Lung (tissue), 9 donors: ENCODE measurements at regions not wholly inside any gene's neighbourhood (a gene's known extent, or its start where the extent isn't known, plus 50 kb on each side); places are given as distances from the start of the nearest gene placed in this dataset.
"Not testable (repeated sequence)": the region's sequence is repeated elsewhere in the genome, so short reads cannot be mapped to it uniquely, and the experiment has no call there.

Experiments
- ATAC-seq: fragments of 200-7000 bp; cut with Tn5 transposase; one replicate; pipeline ENCODE4 v1.9.1; 2020; ENCODE audit warnings: moderate number of reproducible peaks; ENCODE audit not compliant: insufficient read depth, low FRiP score
- DNase-seq, 3 donors: peaks; one replicate each; pipeline ENCODE4 v3.0.0-alpha.2; 2013 to 2017
- H3K27ac ChIP-seq, 2 donors: one replicate each; pipeline ENCODE4 v1.5.1; 2013; ENCODE audit warnings: mild to moderate bottlenecking in 2 of 2, moderate library complexity in 2 of 2, control low read depth in 1 of 2, inconsistent platforms in 1 of 2, low read depth in 1 of 2, low read length in 1 of 2
- H3K27me3 ChIP-seq, 3 donors: one replicate each; pipeline ENCODE4 v1.5.1; 2013; ENCODE audit warnings: low read length in 2 of 3; ENCODE audit not compliant: control insufficient read depth in 3 of 3, insufficient read depth in 3 of 3
- H3K36me3 ChIP-seq, 4 donors: one replicate each; pipeline ENCODE4 v1.5.1; 2013; ENCODE audit warnings: low read length in 4 of 4, mild to moderate bottlenecking in 1 of 4, moderate library complexity in 1 of 4; ENCODE audit not compliant: control insufficient read depth in 4 of 4, insufficient read depth in 4 of 4
- H3K4me1 ChIP-seq, 5 donors: one replicate each; pipeline ENCODE4 v1.5.1; 2013; ENCODE audit warnings: low read length in 5 of 5, mild to moderate bottlenecking in 2 of 5, moderate library complexity in 1 of 5; ENCODE audit not compliant: control insufficient read depth in 5 of 5, insufficient read depth in 5 of 5
- H3K4me3 ChIP-seq: one replicate; pipeline ENCODE4 v1.5.1; 2013; ENCODE audit warnings: mild to moderate bottlenecking, control low read depth, moderate library complexity
- H3K9ac ChIP-seq, 2 donors: one replicate each; pipeline ENCODE4 v1.5.1; 2013; ENCODE audit warnings: low read length in 2 of 2, control low read depth in 1 of 2; ENCODE audit not compliant: insufficient read depth in 1 of 2
- H3K9me3 ChIP-seq, 4 donors: one replicate each; pipeline ENCODE4 v1.5.1; 2013; ENCODE audit warnings: low read length in 3 of 4, mild to moderate bottlenecking in 1 of 4, moderate library complexity in 1 of 4; ENCODE audit not compliant: control insufficient read depth in 4 of 4, insufficient read depth in 3 of 4
- WGBS, 2 donors: extraction: QIAGEN DNeasy Blood & Tissue Kit; methylation state at CpG; one replicate each; pipeline ENCODE4 v1.1.7; 2013; 5-methylcytosine and 5-hydroxymethylcytosine counted together
- donor health status: Bipolar disorder and iron deficiency.
- donor health status: healthy.
- donor health status: DM: yes; HTN: yes; CAD: no.

- 80 to 94% methylated on average over 3 of the region's 3 CpGs for WGBS, 2 donors
Measured at GRCh38 chr5:71398859-71399258, 56.6 kb upstream of the BDP1 start.

GRCh38 chr5:71399443-71399842, 56.0 kb upstream of the BDP1 start:
- DNase-seq, result peak; percentile 14 to 66 (median 65)
- not testable (repeated sequence) for ATAC-seq, H3K36me3 ChIP-seq, H3K27ac ChIP-seq, H3K9ac ChIP-seq, H3K4me1 ChIP-seq, H3K4me3 ChIP-seq, H3K9me3 ChIP-seq, H3K27me3 ChIP-seq
- WGBS, 2 donors, result 45 to 75% methylated on average over 3 of the region's 3 CpGs

More at GRCh38 chr5:71398859-71399258, 56.6 kb upstream of the BDP1 start:
- not testable (repeated sequence) for H3K27ac ChIP-seq, H3K4me3 ChIP-seq, H3K9ac ChIP-seq, H3K9me3 ChIP-seq, DNase-seq, H3K36me3 ChIP-seq, H3K4me1 ChIP-seq, H3K27me3 ChIP-seq, ATAC-seq

- not testable (repeated sequence) for DNase-seq, H3K4me3 ChIP-seq, H3K4me1 ChIP-seq, H3K9me3 ChIP-seq, ATAC-seq, H3K36me3 ChIP-seq, H3K27me3 ChIP-seq, H3K9ac ChIP-seq, H3K27ac ChIP-seq
- whole genome bisulfite sequencing, 2 donors, result 87 to 88% methylated on average over 4 of the region's 4 CpGs
Measured at GRCh38 chr5:71400626-71401025, 54.8 kb upstream of the BDP1 start.

- not testable (repeated sequence) for H3K9ac ChIP-seq, H3K9me3 ChIP-seq, H3K36me3 ChIP-seq, H3K4me1 ChIP-seq, H3K27ac ChIP-seq, ATAC-seq, H3K4me3 ChIP-seq, H3K27me3 ChIP-seq, DNase-seq
- WGBS, 2 donors, result 88 to 97% methylated on average over 2 of the region's 2 CpGs
Measured at GRCh38 chr5:71401150-71401549, 54.3 kb upstream of the BDP1 start.

- not testable (repeated sequence) for H3K36me3 ChIP-seq, DNase-seq, H3K4me1 ChIP-seq, ATAC-seq, H3K9ac ChIP-seq, H3K27ac ChIP-seq, H3K27me3 ChIP-seq, H3K4me3 ChIP-seq, H3K9me3 ChIP-seq
- WGBS, 2 donors, result 78 to 87% methylated on average over 3 of the region's 3 CpGs
Measured at GRCh38 chr5:71401564-71401963, 53.9 kb upstream of the BDP1 start.

- not testable (repeated sequence) for DNase-seq, H3K9me3 ChIP-seq, H3K27me3 ChIP-seq, H3K27ac ChIP-seq, H3K4me1 ChIP-seq, H3K9ac ChIP-seq, H3K4me3 ChIP-seq, H3K36me3 ChIP-seq, ATAC-seq
- 76 to 78% methylated on average over 5 of the region's 5 CpGs for WGBS, 2 donors
Measured at GRCh38 chr5:71404441-71404840, 51.0 kb upstream of the BDP1 start.

GRCh38 chr5:71404936-71405335, 50.5 kb upstream of the BDP1 start:
- H3K27ac ChIP-seq, ATAC-seq, DNase-seq, H3K4me1 ChIP-seq, H3K27me3 ChIP-seq, H3K9me3 ChIP-seq, H3K4me3 ChIP-seq, H3K9ac ChIP-seq, H3K36me3 ChIP-seq: not testable (repeated sequence)
- WGBS, 2 donors, result 92 to 95% methylated on average over 2 of the region's 2 CpGs
